NOMO-1 treated with dmso at 0.1 percent for 144 hours (cell line): ENCODE measurements at regions not wholly inside any gene's neighbourhood (a gene's known extent, or its start where the extent isn't known, plus 50 kb on each side); places are given as distances from the start of the nearest gene placed in this dataset.

Source experiments
- DNase-seq: peaks from one replicate; lab custom pipeline; 2025; ENCODE audit not compliant: unreplicated experiment; lab: John Stamatoyannopoulos, UW

GRCh38 chr15:69529961-69530633 is 77.5 kb downstream of the RPLP1 start:
- no peak for DNase-seq

DNA sequence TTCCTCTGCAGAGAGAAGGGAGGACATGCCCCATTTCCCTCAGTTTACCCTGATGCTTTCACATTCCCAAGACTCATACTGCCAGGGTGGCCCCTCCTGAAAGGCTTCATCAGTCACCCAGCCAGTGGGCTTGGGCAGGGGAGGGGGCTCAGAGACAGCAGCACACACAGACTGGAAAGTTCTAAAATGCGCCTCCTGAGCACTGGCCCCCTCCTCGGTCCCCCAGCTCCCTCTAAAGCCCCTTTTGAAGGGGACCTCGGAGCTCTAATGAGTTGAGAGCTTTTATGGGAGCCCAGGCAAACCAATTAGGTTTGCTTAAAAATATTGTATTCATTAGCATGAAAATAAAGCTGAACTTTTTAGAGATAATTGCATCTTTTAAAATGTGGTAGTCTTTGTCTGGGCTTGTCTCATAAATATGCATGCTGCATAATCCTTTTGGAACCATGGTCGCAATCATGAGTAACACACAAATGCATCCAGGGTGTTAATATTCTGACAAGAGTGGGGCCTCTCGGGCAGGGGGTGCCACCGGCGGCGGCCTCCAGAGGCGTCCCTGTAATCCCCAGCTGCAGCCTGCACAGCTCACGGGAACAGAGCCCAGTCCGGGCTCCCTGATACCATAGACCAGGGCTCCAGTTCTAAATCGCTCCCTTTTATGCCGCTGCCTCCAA is 78.5 kb downstream of the RPLP1 start:
- no peak for DNase-seq

- no peak for DNase-seq
These were observed 79.0 kb downstream of the RPLP1 start for GRCh38 chr15:69531665-69532027.

DNA sequence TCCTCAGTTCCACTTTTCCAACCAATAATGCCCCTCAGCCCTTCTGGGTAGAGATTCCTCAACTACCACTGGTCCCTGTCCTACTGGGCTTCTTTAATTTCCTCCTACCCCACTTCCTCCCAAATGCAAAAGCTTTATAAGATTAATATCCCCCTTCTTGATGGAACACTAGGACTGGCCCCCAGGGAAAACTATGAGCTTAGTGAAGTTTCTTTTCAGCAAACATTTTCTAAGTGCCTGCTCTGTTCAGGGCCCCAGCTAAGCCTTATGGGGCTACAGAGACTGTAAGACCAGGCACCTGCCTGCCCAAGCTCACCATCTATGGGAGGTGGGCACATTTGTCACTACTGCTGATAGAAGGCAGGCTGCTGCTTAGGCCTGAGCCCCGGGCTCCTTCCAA is 79.4 kb downstream of the RPLP1 start:
- no peak for DNase-seq

DNA sequence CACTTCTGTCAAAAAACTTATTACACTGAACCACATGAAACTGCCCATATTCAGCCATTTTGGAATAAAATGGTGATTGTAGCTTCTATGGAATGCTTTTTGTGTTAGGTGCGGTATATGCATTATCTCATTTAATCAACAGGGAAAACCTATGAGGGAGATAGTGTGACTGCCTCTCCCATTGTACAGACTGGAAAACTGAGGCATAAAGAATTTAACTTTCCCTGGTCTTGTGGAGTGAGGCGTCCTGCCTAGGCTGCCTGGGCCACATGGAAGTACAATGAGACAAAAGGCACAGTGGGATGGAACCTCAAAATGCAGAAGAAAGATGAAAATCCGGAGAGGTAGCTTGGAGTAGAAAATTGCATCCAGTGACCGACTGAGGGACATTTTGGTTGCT is 80.2 kb downstream of the RPLP1 start:
- DNase-seq = no peak

DNA sequence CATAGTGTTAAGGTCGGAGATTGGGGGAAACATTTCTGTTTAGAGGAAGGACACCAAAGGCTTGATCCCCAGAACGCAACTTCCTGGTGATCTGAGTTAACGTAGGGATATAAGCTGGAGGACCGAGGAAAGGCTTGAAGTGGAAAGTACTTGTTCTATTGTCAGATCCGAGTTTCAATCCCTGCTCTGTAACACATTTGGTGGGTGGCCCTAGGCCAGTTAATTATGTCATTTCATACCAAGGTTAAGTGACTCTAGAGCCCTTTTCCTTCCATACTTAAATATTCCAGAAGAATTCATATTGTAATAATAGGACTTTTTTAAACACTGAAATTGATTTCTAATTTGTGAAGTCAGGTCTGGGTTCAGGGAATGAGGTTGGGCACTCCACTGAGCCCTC is 80.9 kb downstream of the RPLP1 start:
- no peak for DNase-seq

- no peak for DNase-seq
These were observed 82.6 kb downstream of the RPLP1 start for GRCh38 chr15:69535101-69535638.

GRCh38 chr15:69535998-69536397 is 83.4 kb downstream of the RPLP1 start:
- no peak for DNase-seq

- DNase-seq = no peak
These were observed 84.3 kb downstream of the RPLP1 start for GRCh38 chr15:69536726-69537512.

DNA sequence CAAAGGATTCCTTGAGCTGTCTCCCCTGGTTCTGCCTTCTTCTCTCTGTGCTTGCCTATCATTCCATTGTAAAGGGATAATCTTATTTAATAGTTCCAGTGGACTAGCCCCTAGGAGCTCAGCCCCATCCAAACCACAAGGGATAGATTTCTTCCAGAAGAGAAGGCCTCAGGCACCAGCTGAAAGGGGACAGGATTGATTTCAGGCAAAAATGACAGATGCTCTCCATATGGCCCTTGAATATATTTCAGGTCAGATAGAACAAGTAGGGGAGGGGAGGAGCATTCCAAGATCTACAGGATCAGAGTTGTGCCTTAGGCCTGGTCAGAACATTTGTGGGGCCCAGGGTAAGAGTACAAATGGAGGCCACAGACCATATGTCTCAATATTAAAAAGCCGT is 85.3 kb downstream of the RPLP1 start:
- DNase-seq = no peak

GRCh38 chr15:69538379-69538778 is 85.8 kb downstream of the RPLP1 start:
- DNase-seq = no peak

DNA sequence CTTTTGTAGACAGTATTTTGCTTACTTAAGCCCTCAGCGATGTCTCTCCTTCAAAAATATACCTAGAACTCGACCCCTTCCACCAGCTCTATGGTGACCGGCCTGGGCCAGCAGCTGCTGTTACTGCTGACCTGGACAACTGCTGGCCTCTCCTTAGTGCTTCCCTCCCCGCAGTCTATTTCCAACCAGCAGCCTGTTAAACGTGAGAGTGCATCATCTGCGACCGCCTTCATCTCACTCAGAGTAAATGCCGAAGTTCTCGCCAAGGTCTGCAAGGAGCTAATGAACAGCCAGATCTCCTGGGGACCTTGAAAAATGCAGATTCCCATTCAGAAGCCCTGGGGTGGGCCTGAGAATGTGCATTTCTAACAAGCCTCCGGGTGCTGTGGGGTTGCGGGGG is 86.7 kb downstream of the RPLP1 start:
- no peak for DNase-seq

- DNase-seq = no peak
These were observed 88.0 kb downstream of the RPLP1 start for GRCh38 chr15:69540622-69541021.

GRCh38 chr15:69542028-69542427 is 89.4 kb downstream of the RPLP1 start:
- no peak for DNase-seq

- no peak for DNase-seq
These were observed 91.2 kb downstream of the RPLP1 start for GRCh38 chr15:69543681-69544364.

- DNase-seq = no peak
These were observed 91.9 kb downstream of the RPLP1 start for GRCh38 chr15:69544365-69545113.

GRCh38 chr15:69546182-69546581 is 93.6 kb downstream of the RPLP1 start:
- DNase-seq = peak; percentile 68

GRCh38 chr15:69548395-69549180 is 96.0 kb downstream of the RPLP1 start:
- no peak for DNase-seq

DNA sequence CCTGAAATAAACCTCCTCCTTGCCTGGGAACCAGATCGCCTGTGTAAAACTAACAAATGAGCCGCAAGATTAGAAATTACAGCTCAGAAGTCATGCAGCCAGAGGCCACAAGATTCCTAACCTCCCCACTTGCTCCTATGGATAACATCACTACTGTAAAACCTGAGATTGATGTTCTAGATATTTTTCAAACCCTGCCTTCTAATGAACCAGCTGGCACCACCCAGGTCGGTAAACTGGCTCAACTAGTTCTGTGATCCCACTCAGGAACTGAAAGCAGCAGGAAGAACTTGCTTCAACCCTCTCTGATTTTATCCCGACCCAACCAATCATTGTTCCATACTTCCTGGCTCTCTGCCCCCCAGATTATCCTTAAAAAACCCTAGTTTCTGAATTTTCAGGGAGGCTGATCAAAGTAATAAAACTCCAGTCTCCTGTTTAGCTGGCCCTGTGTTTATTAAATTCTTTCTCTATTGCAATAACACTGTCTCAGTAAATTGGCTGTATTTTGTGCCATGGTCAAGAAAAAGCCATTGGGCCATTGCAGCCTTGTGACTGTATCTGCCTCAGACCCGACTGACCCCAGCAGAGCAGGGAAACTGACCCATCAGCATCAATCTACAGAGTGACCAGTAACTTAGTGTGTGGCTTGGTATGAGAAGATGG is 98.9 kb downstream of the RPLP1 start:
- no peak for DNase-seq
